ENCODE measurements at regions not wholly inside any gene's neighbourhood (a gene's known extent, or its start where the extent isn't known, plus 50 kb on each side); places are given as distances from the start of the nearest gene placed in this dataset.
A peak's percentile ranks its signal among the peaks of the same experiment; 100 is the strongest.

GRCh38 chr4:126738527-126738923 is 894.2 kb upstream of the INTU start:
- Histone ChIP-seq H3K27me3 (ENCODE audit: control insufficient read depth, insufficient read depth, low read length) (no peaks in the 10 kb centered on the region), H3K4me1 (ENCODE audit: control insufficient read depth, insufficient read depth, low read length) (no peaks in the 10 kb centered on the region), H3K4me3 (ENCODE audit: low read length) (no peak overlapping the region), H3K27ac (ENCODE audit: low read length) (no peak overlapping the region), H3K36me3 (ENCODE audit: control insufficient read depth, insufficient read depth, low read length) (no peaks in the 10 kb centered on the region), H3K9me3 (replicated peaks; ENCODE audit: control insufficient read depth, low read depth, low read length) (no peaks in the 10 kb centered on the region)
- no CpG with 5 or more reads among the region's 4 CpGs for WGBS (ENCODE audit: insufficient coverage)
- no peak for DNase-seq

- DNase-seq = no peak
- Histone ChIP-seq H3K36me3 (ENCODE audit: control insufficient read depth, insufficient read depth, low read length) (no peaks in the 10 kb centered on the region), H3K4me3 (ENCODE audit: low read length) (no peak overlapping the region), H3K4me1 (ENCODE audit: control insufficient read depth, insufficient read depth, low read length) (no peaks in the 10 kb centered on the region), H3K27me3 (ENCODE audit: control insufficient read depth, insufficient read depth, low read length) (no peaks in the 10 kb centered on the region), H3K27ac (ENCODE audit: low read length) (no peak overlapping the region), H3K9me3 (replicated peaks; ENCODE audit: control insufficient read depth, low read depth, low read length) (no peaks in the 10 kb centered on the region)
- no CpG with 5 or more reads among the region's 1 CpG for WGBS (ENCODE audit: insufficient coverage)
Observed at GRCh38 chr4:126738926-126739325, 893.8 kb upstream of the INTU start.

GRCh38 chr4:126740687-126741086 is 892.1 kb upstream of the INTU start:
- Histone ChIP-seq H3K9me3 (replicated peaks; ENCODE audit: control insufficient read depth, low read depth, low read length) (no peaks in the 10 kb centered on the region), H3K36me3 (ENCODE audit: control insufficient read depth, insufficient read depth, low read length) (no peaks in the 10 kb centered on the region), H3K4me1 (ENCODE audit: control insufficient read depth, insufficient read depth, low read length) (no peaks in the 10 kb centered on the region), H3K4me3 (ENCODE audit: low read length) (no peak overlapping the region), H3K27ac (ENCODE audit: low read length) (no peak overlapping the region), H3K27me3 (ENCODE audit: control insufficient read depth, insufficient read depth, low read length) (no peaks in the 10 kb centered on the region)
- WGBS (ENCODE audit: insufficient coverage) = 92% methylated on average over 3 of the region's 6 CpGs
- no peak for DNase-seq

- DNase-seq = no peak
- no peaks in the 10 kb centered on the region for H3K4me1 ChIP-seq (ENCODE audit: control insufficient read depth, insufficient read depth, low read length)
- WGBS (ENCODE audit: insufficient coverage) = 50% methylated on average over 1 of the region's 3 CpGs
- H3K27me3 ChIP-seq (ENCODE audit: control insufficient read depth, insufficient read depth, low read length) = no peaks in the 10 kb centered on the region
- no peaks in the 10 kb centered on the region for H3K9me3 ChIP-seq (replicated peaks; ENCODE audit: control insufficient read depth, low read depth, low read length)
- H3K27ac ChIP-seq (ENCODE audit: low read length) = no peak overlapping the region
- no peaks in the 10 kb centered on the region for H3K36me3 ChIP-seq (ENCODE audit: control insufficient read depth, insufficient read depth, low read length)
- no peak overlapping the region for H3K4me3 ChIP-seq (ENCODE audit: low read length)
Observed at GRCh38 chr4:126742048-126742447, 890.7 kb upstream of the INTU start.

GRCh38 chr4:126742885-126743284 is 889.9 kb upstream of the INTU start:
- Histone ChIP-seq H3K27ac (ENCODE audit: low read length) (no peak overlapping the region), H3K4me1 (ENCODE audit: control insufficient read depth, insufficient read depth, low read length) (no peaks in the 10 kb centered on the region), H3K4me3 (ENCODE audit: low read length) (no peak overlapping the region), H3K36me3 (ENCODE audit: control insufficient read depth, insufficient read depth, low read length) (no peaks in the 10 kb centered on the region), H3K27me3 (ENCODE audit: control insufficient read depth, insufficient read depth, low read length) (no peaks in the 10 kb centered on the region), H3K9me3 (replicated peaks; ENCODE audit: control insufficient read depth, low read depth, low read length) (no peaks in the 10 kb centered on the region)
- DNase-seq = no peak
- WGBS (ENCODE audit: insufficient coverage) = no CpG with 5 or more reads among the region's 1 CpG

GRCh38 chr4:126748736-126749135 is 884.0 kb upstream of the INTU start:
- Histone ChIP-seq H3K9me3 (replicated peaks; ENCODE audit: control insufficient read depth, low read depth, low read length) (peaks cover 3% of the 10 kb centered on the region), H3K4me1 (ENCODE audit: control insufficient read depth, insufficient read depth, low read length) (no peaks in the 10 kb centered on the region), H3K27ac (ENCODE audit: low read length) (no peak overlapping the region), H3K36me3 (ENCODE audit: control insufficient read depth, insufficient read depth, low read length) (no peaks in the 10 kb centered on the region), H3K27me3 (ENCODE audit: control insufficient read depth, insufficient read depth, low read length) (no peaks in the 10 kb centered on the region), H3K4me3 (ENCODE audit: low read length) (no peak overlapping the region)
- WGBS (ENCODE audit: insufficient coverage) = 60% methylated on average over 1 of the region's 3 CpGs
- DNase-seq = no peak

GRCh38 chr4:126750723-126751122 is 882.0 kb upstream of the INTU start:
- Histone ChIP-seq H3K4me3 (ENCODE audit: low read length) (no peak overlapping the region), H3K27me3 (ENCODE audit: control insufficient read depth, insufficient read depth, low read length) (no peaks in the 10 kb centered on the region), H3K9me3 (replicated peaks; ENCODE audit: control insufficient read depth, low read depth, low read length) (peaks cover 3% of the 10 kb centered on the region), H3K4me1 (ENCODE audit: control insufficient read depth, insufficient read depth, low read length) (no peaks in the 10 kb centered on the region), H3K36me3 (ENCODE audit: control insufficient read depth, insufficient read depth, low read length) (no peaks in the 10 kb centered on the region), H3K27ac (ENCODE audit: low read length) (no peak overlapping the region)
- no CpG with 5 or more reads among the region's 2 CpGs for WGBS (ENCODE audit: insufficient coverage)
- DNase-seq = no peak

GRCh38 chr4:126752126-126752525 is 880.6 kb upstream of the INTU start:
- Histone ChIP-seq H3K4me1 (ENCODE audit: control insufficient read depth, insufficient read depth, low read length) (no peaks in the 10 kb centered on the region), H3K36me3 (ENCODE audit: control insufficient read depth, insufficient read depth, low read length) (no peaks in the 10 kb centered on the region), H3K4me3 (ENCODE audit: low read length) (no peak overlapping the region), H3K27ac (ENCODE audit: low read length) (no peak overlapping the region), H3K27me3 (ENCODE audit: control insufficient read depth, insufficient read depth, low read length) (no peaks in the 10 kb centered on the region), H3K9me3 (replicated peaks; ENCODE audit: control insufficient read depth, low read depth, low read length) (peaks cover 3% of the 10 kb centered on the region)
- 87% methylated on average over 5 of the region's 5 CpGs for WGBS (ENCODE audit: insufficient coverage)
- DNase-seq = no peak

GRCh38 chr4:126752702-126753101 is 880.1 kb upstream of the INTU start:
- Histone ChIP-seq H3K4me1 (ENCODE audit: control insufficient read depth, insufficient read depth, low read length) (no peaks in the 10 kb centered on the region), H3K4me3 (ENCODE audit: low read length) (no peak overlapping the region), H3K36me3 (ENCODE audit: control insufficient read depth, insufficient read depth, low read length) (no peaks in the 10 kb centered on the region), H3K27ac (ENCODE audit: low read length) (no peak overlapping the region), H3K27me3 (ENCODE audit: control insufficient read depth, insufficient read depth, low read length) (no peaks in the 10 kb centered on the region), H3K9me3 (replicated peaks; ENCODE audit: control insufficient read depth, low read depth, low read length) (peaks cover 3% of the 10 kb centered on the region)
- 100% methylated on average over 2 of the region's 4 CpGs for WGBS (ENCODE audit: insufficient coverage)
- DNase-seq = no peak

GRCh38 chr4:126753592-126753991 is 879.2 kb upstream of the INTU start:
- Histone ChIP-seq H3K9me3 (replicated peaks; ENCODE audit: control insufficient read depth, low read depth, low read length) (peaks cover 3% of the 10 kb centered on the region), H3K27me3 (ENCODE audit: control insufficient read depth, insufficient read depth, low read length) (no peaks in the 10 kb centered on the region), H3K4me3 (ENCODE audit: low read length) (no peak overlapping the region), H3K36me3 (ENCODE audit: control insufficient read depth, insufficient read depth, low read length) (no peaks in the 10 kb centered on the region), H3K4me1 (ENCODE audit: control insufficient read depth, insufficient read depth, low read length) (no peaks in the 10 kb centered on the region), H3K27ac (ENCODE audit: low read length) (no peak overlapping the region)
- WGBS (ENCODE audit: insufficient coverage) = no CpG with 5 or more reads among the region's 1 CpG
- no peak for DNase-seq

- DNase-seq = peak; percentile 95
- Histone ChIP-seq H3K4me1 (ENCODE audit: control insufficient read depth, insufficient read depth, low read length) (no peaks in the 10 kb centered on the region), H3K9me3 (replicated peaks; ENCODE audit: control insufficient read depth, low read depth, low read length) (no peaks in the 10 kb centered on the region), H3K27ac (ENCODE audit: low read length) (no peak overlapping the region), H3K27me3 (ENCODE audit: control insufficient read depth, insufficient read depth, low read length) (no peaks in the 10 kb centered on the region), H3K36me3 (ENCODE audit: control insufficient read depth, insufficient read depth, low read length) (no peaks in the 10 kb centered on the region), H3K4me3 (ENCODE audit: low read length) (no peak overlapping the region)
Observed at GRCh38 chr4:126755506-126755905, 877.3 kb upstream of the INTU start.
